SHP77 (cell line): ENCODE measurements at regions not wholly inside any gene's neighbourhood (a gene's known extent, or its start where the extent isn't known, plus 50 kb on each side); places are given as distances from the start of the nearest gene placed in this dataset.
"Not testable (repeated sequence)": the region's sequence is repeated elsewhere in the genome, so short reads cannot be mapped to it uniquely, and the experiment has no call there.

ENCODE experiments used
- DNase-seq, 2 experiments: peaks; one replicate each; lab custom pipeline; 2025; lab: John Stamatoyannopoulos, UW

- DNase-seq, result no peak
Observed at GRCh38 chr12:46518729-46519128, 146.2 kb upstream of the SLC38A2 start.

DNA sequence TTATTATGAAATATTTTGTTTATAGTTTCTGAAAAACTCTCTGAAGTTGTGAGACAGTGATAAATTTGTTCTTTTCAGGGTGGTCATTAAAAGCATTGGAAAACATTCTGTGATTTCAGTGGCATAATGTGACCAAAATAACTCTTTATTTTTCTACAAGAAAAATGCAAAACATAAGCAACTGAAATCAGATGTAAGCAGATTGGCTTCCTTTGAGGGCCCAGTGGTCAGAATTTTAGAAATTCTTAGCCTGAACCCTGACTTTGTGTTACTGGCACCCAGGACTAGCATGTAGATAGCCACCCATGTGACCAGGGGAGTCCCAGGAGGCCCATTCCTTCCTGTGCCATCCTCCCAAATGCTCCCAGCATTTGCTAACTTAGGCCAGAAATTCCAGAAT, 145.6 kb upstream of the SLC38A2 start:
- no peak for DNase-seq

GRCh38 chr12:46517579-46517962, 145.0 kb upstream of the SLC38A2 start:
- DNase-seq, result no peak

DNA sequence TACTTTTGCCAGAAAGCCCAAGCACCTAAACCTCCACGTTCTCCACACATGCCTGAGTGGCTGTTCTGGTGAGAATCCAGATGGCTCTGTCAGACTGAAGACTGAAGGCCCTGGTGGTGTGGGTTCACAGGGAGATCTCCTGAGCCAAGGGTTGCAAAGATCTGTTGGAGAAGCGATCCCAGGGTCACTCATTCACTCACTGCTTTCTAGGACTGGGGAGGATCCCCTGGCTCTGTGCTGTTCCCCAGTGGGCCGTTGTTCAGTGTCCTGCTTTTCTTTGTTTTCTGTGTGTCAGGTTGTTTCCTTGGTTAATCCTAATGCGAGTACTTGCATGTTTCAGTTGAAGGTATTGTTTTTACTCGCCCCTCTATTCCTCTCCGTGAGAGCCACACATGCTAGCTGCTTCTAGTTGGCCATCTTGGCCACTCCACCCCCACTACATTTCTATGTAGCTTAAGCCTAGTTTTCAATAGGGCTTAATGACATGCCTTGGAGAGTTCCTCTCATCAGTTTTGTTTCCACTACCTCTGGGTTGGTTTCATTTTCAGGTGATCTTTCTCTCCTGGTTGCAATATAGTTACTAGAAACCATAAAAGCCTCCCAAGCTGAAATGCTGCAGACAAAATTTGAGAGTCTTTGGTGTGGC, 144.5 kb upstream of the SLC38A2 start:
- DNase-seq, result no peak

GRCh38 chr12:46516238-46516932, 143.8 kb upstream of the SLC38A2 start:
- no peak for DNase-seq

DNA sequence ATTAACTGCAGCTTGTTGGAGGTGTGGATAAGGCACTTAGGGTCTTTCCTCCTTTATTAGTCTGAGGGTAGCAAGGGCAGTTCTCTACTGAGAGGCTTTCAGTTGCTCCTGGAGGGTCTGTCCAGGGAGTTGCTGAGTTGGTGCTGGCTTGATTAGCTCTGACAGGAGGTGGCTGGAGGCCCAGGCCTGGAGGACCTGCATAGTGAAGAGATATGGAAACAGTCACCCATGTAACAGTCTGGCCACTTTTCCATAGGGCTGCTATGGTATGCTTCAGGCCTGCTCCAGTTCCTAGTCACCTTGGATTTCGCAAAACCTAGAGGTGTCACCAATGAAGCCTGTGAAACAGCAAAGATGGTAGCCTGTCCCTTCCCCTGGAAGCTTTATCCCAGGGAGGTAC, 143.3 kb upstream of the SLC38A2 start:
- no peak for DNase-seq

- DNase-seq, result no peak
Observed at GRCh38 chr12:46514886-46515285, 142.3 kb upstream of the SLC38A2 start.

DNA sequence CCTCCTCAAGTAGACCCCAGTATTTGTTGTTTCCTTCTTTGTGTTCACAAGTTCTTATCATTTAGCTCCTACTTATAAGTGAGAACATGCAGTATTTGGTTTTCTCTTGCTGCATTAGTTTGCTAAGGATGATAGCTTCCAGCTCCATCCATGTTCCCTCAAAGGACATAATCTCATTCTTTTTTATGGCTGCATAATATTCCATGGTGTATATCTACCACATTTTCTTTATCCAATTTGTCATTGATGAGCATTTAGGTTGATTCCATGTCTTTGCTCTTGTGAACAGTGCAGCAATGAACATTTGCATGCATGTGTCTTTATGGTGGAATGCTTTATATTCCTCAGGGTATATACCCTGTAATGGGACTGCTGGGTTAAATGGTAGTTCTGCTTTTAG, 137.7 kb upstream of the SLC38A2 start:
- not testable (repeated sequence) for DNase-seq

- no peak for DNase-seq
Observed at GRCh38 chr12:46509135-46509534, 136.6 kb upstream of the SLC38A2 start.

DNA sequence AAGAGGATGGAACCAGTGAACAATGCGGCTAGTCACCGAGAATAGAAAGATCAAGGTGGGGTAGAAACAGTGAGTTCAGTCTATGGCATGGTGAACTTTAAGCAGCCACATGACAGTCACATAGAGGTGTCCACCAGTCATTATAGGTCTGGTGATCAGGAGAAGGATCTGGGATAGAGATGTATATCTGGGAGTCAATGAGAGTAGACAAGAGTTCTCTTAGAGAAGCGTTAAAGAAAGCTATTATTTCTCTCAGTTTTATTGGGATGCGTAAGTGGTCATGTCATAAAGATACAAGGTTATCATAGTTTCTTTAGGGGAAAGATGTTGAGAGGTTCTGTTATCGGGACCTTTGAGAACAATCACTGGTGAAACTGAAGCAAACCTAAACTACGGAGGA, 136.1 kb upstream of the SLC38A2 start:
- DNase-seq, result no peak

DNA sequence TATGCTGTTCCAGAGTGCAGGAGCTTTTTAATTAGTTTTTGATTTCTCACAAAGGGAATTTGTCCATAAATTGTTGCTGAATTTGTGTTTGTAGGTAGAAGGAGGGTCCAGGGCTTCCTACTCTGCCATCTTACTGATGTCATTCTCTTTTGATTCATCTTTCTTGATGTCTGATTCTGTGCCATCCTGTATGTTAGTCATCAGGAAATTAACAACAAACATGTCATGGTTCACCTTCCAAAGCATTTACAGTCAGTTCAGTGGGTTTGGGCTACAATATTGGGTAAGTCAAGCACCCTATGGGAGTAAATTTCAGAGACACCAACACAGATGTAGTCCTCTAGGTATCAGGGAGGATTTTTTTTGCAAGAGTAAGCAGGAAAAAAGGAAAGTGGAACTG, 135.2 kb upstream of the SLC38A2 start:
- DNase-seq, result no peak

DNA sequence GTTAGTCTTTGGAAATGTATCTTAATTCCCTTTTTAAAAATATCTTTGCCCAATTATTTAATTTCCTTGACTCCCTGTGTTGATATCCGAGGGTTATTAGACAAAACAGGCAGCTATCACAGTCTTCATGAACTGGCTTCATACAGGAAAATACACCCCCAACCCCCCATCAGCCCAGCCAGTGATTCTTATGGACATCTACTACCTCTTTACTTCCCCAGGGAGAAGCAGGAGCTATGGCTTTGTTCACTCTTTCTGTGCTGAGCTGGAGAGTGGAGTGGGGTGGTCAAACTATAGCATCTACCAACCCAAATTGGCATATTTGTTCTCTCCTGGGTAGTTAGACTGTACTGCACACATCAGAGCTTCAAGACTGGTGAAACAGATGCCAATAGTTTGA, 134.4 kb upstream of the SLC38A2 start:
- DNase-seq, result no peak

DNA sequence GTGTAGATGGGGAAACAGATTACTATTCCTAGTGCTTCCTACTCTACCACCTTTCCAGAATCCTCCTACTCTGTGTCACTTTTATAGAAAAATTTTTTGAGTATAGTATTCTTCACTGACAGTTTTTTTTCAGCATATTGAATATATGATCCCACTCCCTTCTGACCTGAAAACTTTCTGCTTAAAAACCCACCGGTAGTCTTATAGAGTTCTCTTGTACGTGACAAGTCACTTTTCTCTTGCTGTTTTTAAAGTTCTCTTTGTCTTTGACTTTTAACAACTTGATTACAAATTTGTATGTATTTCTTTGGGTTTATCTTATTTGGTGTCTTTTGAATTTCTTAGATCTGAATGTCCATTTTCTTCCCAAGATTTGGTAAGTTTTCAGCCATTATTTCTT, 133.6 kb upstream of the SLC38A2 start:
- DNase-seq, result no peak

- no peak for DNase-seq
Observed at GRCh38 chr12:46504494-46504893, 131.9 kb upstream of the SLC38A2 start.

GRCh38 chr12:46503637-46504175, 131.1 kb upstream of the SLC38A2 start:
- DNase-seq, result no peak

- no peak for DNase-seq
Observed at GRCh38 chr12:46500673-46501072, 128.1 kb upstream of the SLC38A2 start.

DNA sequence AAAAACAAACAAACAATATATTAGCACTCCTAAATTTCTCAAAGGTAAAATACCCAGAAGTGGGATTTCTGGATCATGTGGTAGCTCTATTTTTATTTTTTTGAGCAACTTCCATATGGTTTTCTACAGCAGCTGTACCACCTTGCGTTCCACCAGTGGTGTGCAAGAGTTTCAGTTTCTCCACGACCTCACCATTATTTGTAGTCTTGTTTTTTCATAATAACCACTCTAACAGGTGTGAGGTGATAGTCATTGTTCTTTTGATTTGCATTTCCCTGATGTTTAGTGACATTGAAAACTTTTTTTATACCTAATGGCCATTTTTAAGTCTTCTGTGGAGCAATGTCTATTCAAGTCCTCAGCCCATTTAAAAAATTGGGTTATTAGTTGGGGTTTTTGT, 127.3 kb upstream of the SLC38A2 start:
- no peak for DNase-seq

DNA sequence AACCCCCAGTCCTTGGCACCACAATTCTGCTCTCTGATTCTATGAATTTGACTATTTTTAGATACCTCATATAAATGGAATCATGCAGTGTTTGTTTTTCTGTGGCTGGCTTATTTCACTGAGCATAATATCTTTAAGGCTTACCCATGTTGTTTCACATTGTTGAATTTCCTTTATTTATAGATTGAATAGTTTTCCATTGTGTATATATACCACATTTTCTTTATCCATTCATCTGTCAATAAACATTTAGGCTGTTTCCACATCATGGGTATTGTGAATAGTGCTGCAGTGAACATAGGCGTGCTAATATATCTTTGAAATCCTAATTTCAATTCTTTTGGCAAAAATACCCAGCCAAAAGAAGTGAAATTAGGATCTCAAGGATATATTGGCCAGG, 126.7 kb upstream of the SLC38A2 start:
- DNase-seq, result no peak

DNA sequence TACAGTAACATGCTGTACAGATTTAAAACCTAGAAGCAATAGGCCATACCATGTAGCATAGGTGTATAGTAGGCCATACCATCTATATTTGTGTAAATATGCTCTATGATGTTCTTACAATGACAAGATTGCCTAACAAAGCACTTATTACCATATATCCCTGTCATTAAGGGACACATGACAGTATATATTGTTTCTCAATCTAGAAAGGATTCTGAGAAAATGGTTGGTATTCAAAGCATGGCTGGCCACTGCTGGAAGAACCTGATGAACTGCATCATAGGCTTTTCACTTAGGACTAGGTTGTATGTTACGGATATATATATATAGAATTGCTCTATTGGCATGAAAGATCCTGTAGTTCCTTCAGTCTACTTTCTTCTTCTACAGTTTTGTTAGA, 125.2 kb upstream of the SLC38A2 start:
- DNase-seq, result no peak

- DNase-seq, result no peak
Observed at GRCh38 chr12:46494424-46494823, 121.9 kb upstream of the SLC38A2 start.

DNA sequence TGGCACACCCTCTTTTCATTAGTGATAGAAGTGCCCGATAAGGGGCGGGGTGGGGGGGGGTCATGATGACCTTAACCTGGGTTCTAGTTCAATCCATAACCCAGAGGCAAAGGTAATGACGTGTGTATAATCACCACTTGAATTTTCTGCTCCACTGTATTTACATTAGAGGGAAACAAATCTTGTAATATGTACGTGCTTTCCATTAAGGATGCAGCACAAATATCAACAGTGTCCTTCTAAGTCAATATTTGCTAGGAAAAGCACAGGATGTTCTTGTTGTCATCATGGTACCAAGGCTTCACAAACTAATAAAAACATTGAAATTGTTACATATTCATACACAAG, 121.2 kb upstream of the SLC38A2 start:
- no peak for DNase-seq

DNA sequence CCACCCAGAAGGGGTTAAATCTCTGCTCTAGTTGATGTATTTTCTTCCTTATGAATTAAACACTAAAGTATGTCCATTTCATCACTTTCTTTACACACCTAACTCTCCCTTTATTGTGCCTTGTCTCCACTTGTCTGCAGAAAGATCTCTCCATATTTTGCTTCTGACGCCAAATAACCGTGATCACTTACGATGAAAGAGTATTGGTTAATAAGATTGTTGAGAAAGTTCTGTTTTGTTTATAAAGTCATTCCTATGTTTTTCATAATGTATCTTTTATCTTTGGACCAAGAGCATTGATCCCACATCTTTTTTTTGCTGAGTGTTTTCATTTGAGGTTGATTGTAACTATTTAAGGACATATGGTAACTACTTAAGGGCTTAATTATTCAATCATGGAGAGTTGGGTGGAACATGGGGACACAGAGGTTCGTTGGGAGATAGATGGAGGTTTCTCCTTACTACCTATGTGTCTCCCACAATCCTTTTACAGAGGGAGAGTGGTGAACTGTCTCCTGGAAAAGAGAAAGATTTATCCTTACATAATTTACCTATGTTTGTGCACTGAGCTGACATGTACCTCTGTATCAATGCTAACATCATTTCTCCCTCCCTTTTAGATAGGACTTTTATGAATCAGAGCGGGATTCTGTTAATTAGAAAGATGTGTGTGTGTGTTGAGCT, 120.7 kb upstream of the SLC38A2 start:
- DNase-seq, result no peak

GRCh38 chr12:46492471-46493085, 120.0 kb upstream of the SLC38A2 start:
- peak; percentile 27 to 35 for DNase-seq
